ENCODE measurements at regions not wholly inside any gene's neighbourhood (a gene's known extent, or its start where the extent isn't known, plus 50 kb on each side); places are given as distances from the start of the nearest gene placed in this dataset.

- TF ChIP-seq ZNF609 (CRISPR knock-in tag; IDR thresholded peaks at IDR 0.05; ENCODE audit: borderline replicate concordance) (no peak), EZH2 (IDR thresholded peaks at IDR 0.05; ENCODE audit: borderline replicate concordance, low read depth, low read length) (no peak)
Measured at GRCh38 chr10:84798312-84798711, 469.9 kb downstream of the CCSER2 start (continued).

DNA sequence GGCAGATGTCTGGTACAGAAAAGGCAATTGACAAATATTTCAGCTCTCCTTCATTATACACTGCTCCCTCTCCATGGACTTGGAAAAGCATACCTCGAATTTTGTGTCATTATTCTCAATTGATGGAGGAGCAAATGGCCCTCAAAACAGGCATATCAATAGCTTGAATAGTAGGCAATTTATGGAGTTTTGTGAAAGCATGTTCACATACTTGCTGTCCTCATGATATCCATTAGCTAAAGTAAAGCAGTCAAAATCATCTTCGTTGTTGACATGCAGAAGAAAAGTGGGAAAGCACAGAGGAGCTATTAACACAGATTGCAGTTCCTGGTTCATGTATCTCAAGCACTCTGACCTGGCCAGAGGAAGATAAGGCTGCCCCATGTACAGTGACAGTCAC, 472.8 kb downstream of the CCSER2 start:
- no peak overlapping the region for H3K4me2 ChIP-seq (ENCODE audit: insufficient read depth, low read length)
- no peak overlapping the region for H3K9ac ChIP-seq (ENCODE audit: insufficient read depth in 1 of 2, low read depth in 2 of 2, low read length in 2 of 2)
- in situ Hi-C loops (cut with MboI) (no loop called here), intact Hi-C loops (cut with micrococcal nuclease) (no loop called here)
- no peaks in the 10 kb centered on the region for H3K9me1 ChIP-seq (ENCODE audit: control insufficient read depth, insufficient read depth, low read length)
- no peak overlapping the region for H3K27ac ChIP-seq (ENCODE audit: extremely low read depth, low read depth, low read length)
- CTCF ChIA-PET (ENCODE audit: low intra/inter-chr PET ratio), result no interaction called here
- DNase-seq (ENCODE audit: extremely low read depth in 1 of 4, low spot score in 3 of 4) (no peak), FAIRE-seq (no peak), ATAC-seq (no peak)
- 0% methylated on average over 2 of the region's 2 CpGs for WGBS (ENCODE audit: insufficient coverage, low coverage, missing lambda C conversion rate)
- no peaks in the 10 kb centered on the region for H3K27me3 ChIP-seq (ENCODE audit: control insufficient read depth in 2 of 2, insufficient read depth in 2 of 2, low read length in 2 of 2)
- no peak overlapping the region for H3K4me3 ChIP-seq
- H3K36me3 ChIP-seq (ENCODE audit: control insufficient read depth, insufficient read depth, low read length), result no peaks in the 10 kb centered on the region
- H3K79me2 ChIP-seq (ENCODE audit: control insufficient read depth, insufficient read depth, low read length), result no peaks in the 10 kb centered on the region
- BruUV-seq (replicated peaks), result no TSS peak
- POLR2A ChIA-PET, result no interaction called here
- H4K20me1 ChIP-seq (replicated peaks; ENCODE audit: control insufficient read depth, insufficient read depth, low read length), result no peaks in the 10 kb centered on the region
- H3K9me3 ChIP-seq (replicated peaks; ENCODE audit: control insufficient read depth, insufficient read depth, low read depth, low read length), result no peaks in the 10 kb centered on the region; the same call in 1 of the 2 replicates
- no peak overlapping the region for H2AFZ ChIP-seq (ENCODE audit: low read depth, low read length)
- H3K4me1 ChIP-seq (replicated peaks in 1 of 2; ENCODE audit: control insufficient read depth in 2 of 2, insufficient read depth in 2 of 2, low read length in 2 of 2), result no peaks in the 10 kb centered on the region
- TF ChIP-seq ZNF253 (CRISPR knock-in tag; conservative IDR thresholded peaks at IDR 0.05), result no peak
- TF ChIP-seq ZNF408 (CRISPR knock-in tag; IDR thresholded peaks at IDR 0.05; ENCODE audit: low read depth), result no peak
- TF ChIP-seq ZNF124 (CRISPR knock-in tag; IDR thresholded peaks at IDR 0.05), result no peak
- TF ChIP-seq ZNF699 (CRISPR knock-in tag; IDR thresholded peaks at IDR 0.05; ENCODE audit: insufficient replicate concordance), result no peak
- TF ChIP-seq THRB (CRISPR knock-in tag; conservative IDR thresholded peaks at IDR 0.05), result no peak
- no peak for TF ChIP-seq RBBP5 (IDR thresholded peaks at IDR 0.05; ENCODE audit: borderline replicate concordance, insufficient read depth, low read length, poor library complexity, severe bottlenecking)
- TF ChIP-seq HMGXB4 (CRISPR knock-in tag; IDR thresholded peaks at IDR 0.05), result no peak
- no peak for TF ChIP-seq POLR2H (tag; IDR thresholded peaks at IDR 0.05; ENCODE audit: low read depth)
- TF ChIP-seq ETV1 (tag; conservative IDR thresholded peaks at IDR 0.05; ENCODE audit: low read depth), result no peak
- no peak for TF ChIP-seq ZBTB8A (IDR thresholded peaks at IDR 0.05; ENCODE audit: partially characterized antibody)
- TF ChIP-seq SNRNP70 (optimal IDR thresholded peaks at IDR 0.05; ENCODE audit: low read depth, low read length), result no peak
- no peak for TF ChIP-seq BMI1 (IDR thresholded peaks at IDR 0.05; ENCODE audit: low read length)

Data from K562 (cell line).